Thyroid gland (tissue), 4 donors: ENCODE measurements at regions not wholly inside any gene's neighbourhood (a gene's known extent, or its start where the extent isn't known, plus 50 kb on each side); places are given as distances from the start of the nearest gene placed in this dataset.

Experiments used
- POLR2A ChIP-seq, 2 donors: fragments of 450-650 bp; IDR thresholded peaks; one replicate each; pipeline ENCODE4 v1.6.1; 2017; ENCODE audit warnings: antibody characterized with exemption in 2 of 2, mild to moderate bottlenecking in 2 of 2, moderate library complexity in 1 of 2
- TF ChIP-seq, protein P1 (sequence below), 6 experiments: fragments of 200-600 bp in 3 of 6; fragments of 450-650 bp in 3 of 6; sonication (generic) in 3 of 6; IDR thresholded peaks; one replicate each; pipeline ENCODE4 v1.5.1; 2016 to 2019; ENCODE audit warnings: antibody characterized with exemption in 6 of 6, mild to moderate bottlenecking in 2 of 6, inconsistent platforms in 1 of 6, moderate library complexity in 1 of 6

DNA sequence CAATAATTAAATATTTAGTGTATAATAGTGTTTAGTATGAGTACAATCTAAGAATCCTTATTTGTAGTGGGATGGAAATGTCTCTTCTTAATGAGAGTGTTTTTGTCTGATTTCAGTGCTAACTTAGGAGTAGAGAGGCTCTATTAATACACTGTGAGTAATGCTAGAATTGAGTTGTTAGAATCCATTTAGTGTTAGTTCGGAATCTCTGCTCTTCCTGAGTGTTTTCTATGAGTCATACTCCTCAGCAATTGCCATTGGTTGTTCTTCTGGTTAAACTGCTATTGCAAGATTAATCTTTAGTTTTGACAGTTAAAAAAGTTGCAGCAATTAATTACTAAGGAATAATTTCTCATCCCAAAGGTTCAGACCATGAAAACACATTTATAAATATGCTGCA is 828.6 kb upstream of the POU3F3 start:
- TF ChIP-seq, protein P1, sequence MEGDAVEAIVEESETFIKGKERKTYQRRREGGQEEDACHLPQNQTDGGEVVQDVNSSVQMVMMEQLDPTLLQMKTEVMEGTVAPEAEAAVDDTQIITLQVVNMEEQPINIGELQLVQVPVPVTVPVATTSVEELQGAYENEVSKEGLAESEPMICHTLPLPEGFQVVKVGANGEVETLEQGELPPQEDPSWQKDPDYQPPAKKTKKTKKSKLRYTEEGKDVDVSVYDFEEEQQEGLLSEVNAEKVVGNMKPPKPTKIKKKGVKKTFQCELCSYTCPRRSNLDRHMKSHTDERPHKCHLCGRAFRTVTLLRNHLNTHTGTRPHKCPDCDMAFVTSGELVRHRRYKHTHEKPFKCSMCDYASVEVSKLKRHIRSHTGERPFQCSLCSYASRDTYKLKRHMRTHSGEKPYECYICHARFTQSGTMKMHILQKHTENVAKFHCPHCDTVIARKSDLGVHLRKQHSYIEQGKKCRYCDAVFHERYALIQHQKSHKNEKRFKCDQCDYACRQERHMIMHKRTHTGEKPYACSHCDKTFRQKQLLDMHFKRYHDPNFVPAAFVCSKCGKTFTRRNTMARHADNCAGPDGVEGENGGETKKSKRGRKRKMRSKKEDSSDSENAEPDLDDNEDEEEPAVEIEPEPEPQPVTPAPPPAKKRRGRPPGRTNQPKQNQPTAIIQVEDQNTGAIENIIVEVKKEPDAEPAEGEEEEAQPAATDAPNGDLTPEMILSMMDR (IDR thresholded peaks at IDR 0.05) = no peak
- no peak for TF ChIP-seq POLR2A (IDR thresholded peaks at IDR 0.05)
